Psoas muscle (tissue), 7 donors: ENCODE measurements at regions not wholly inside any gene's neighbourhood (a gene's known extent, or its start where the extent isn't known, plus 50 kb on each side); places are given as distances from the start of the nearest gene placed in this dataset.

Source experiments
- ATAC-seq, 4 donors: fragments of 200-7000 bp; cut with Tn5 transposase; one replicate each; pipeline ENCODE4 v1.9.1; 2020; ENCODE audit warnings: moderate library complexity in 3 of 4, mild to moderate bottlenecking in 2 of 4
- DNase-seq, 2 donors: peaks; one replicate each; pipeline ENCODE4 v3.0.0-alpha.2; 2020
- H3K27ac ChIP-seq: fragments of 200-600 bp; one replicate; pipeline ENCODE4 v1.8.0; 2022
- H3K27me3 ChIP-seq, 3 donors: fragments of 200-600 bp in 1 of 3; one replicate each; pipeline versions ENCODE4 v1.6.1 to v1.8.0; 2013 to 2022; ENCODE audit warnings: low read length in 2 of 3, mild to moderate bottlenecking in 2 of 3, moderate library complexity in 1 of 3; ENCODE audit not compliant: insufficient read depth in 3 of 3
- H3K36me3 ChIP-seq, 2 donors: fragments of 200-600 bp in 1 of 2; one replicate each; pipeline versions ENCODE4 v1.6.1 to v1.8.0; 2013 to 2022; ENCODE audit warnings: low read depth in 1 of 2, mild to moderate bottlenecking in 1 of 2, moderate library complexity in 1 of 2; ENCODE audit not compliant: insufficient read depth in 1 of 2
- H3K4me1 ChIP-seq: fragments of 200-600 bp; one replicate; pipeline ENCODE4 v1.8.0; 2022
- H3K4me3 ChIP-seq: fragments of 200-600 bp; one replicate; pipeline ENCODE4 v1.8.0; 2022; ENCODE audit warnings: mild to moderate bottlenecking
- H3K9me3 ChIP-seq: fragments of 200-600 bp; one replicate; pipeline ENCODE4 v1.8.0; 2022
- WGBS, 3 donors: extraction: QIAGEN DNeasy Blood & Tissue Kit; methylation state at CpG; one replicate each; pipeline versions ENCODE4 v1.1.6 to v1.1.7; 2013; 5-methylcytosine and 5-hydroxymethylcytosine counted together
- intact Hi-C, 2 donors: fragments of 100-400 bp; cut with DNase I; formaldehyde crosslinking; loops; one replicate each; pipeline versions ENCODE4 v1.11.0 to v1.14.2; 2022
- TF ChIP-seq, protein P1 (sequence below): fragments of 200-600 bp; IDR thresholded peaks from one replicate; pipeline ENCODE4 v1.8.0; 2022; ENCODE audit warnings: antibody characterized with exemption
- donor health status: healthy with polysubstance abuse.
- donor health status: DM: no; HTN: no; CAD: no; lungs with moderate emphysema.
- donor health status: Bipolar disorder and iron deficiency.
- donor health status: healthy.
- donor health status: DM: yes; HTN: yes; CAD: no.
- donor health status: DM: no; HTN: no; CAD: no.
- donor health status: DM: yes; HTN: yes; CAD: no.

DNA sequence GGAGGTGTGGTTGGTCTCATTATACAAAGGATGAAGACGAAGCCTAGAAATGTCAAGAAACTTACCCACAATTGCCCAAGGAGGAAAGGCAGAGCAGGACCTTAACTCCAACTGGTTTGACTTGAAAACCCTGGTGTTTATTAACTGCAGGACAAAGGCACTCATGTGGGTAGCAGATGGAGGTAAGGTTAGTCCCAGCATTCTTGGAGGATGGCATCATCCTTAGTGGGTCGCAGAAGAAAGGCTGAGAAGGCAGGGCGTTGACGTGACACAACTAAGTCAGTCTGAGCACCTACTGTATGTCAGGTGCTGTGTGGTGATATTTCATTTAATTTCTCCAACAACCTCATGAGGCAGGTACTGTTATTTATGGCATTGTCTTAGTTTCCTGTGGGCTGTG lies 101.3 kb downstream of the HAPSTR1 start:
- TF ChIP-seq, protein P1, sequence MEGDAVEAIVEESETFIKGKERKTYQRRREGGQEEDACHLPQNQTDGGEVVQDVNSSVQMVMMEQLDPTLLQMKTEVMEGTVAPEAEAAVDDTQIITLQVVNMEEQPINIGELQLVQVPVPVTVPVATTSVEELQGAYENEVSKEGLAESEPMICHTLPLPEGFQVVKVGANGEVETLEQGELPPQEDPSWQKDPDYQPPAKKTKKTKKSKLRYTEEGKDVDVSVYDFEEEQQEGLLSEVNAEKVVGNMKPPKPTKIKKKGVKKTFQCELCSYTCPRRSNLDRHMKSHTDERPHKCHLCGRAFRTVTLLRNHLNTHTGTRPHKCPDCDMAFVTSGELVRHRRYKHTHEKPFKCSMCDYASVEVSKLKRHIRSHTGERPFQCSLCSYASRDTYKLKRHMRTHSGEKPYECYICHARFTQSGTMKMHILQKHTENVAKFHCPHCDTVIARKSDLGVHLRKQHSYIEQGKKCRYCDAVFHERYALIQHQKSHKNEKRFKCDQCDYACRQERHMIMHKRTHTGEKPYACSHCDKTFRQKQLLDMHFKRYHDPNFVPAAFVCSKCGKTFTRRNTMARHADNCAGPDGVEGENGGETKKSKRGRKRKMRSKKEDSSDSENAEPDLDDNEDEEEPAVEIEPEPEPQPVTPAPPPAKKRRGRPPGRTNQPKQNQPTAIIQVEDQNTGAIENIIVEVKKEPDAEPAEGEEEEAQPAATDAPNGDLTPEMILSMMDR: no peak
- ATAC-seq (no peak), DNase-seq (no peak)
- Histone ChIP-seq H3K4me1 (no peaks in the 10 kb centered on the region), H3K27ac (no peak overlapping the region), H3K4me3 (no peak overlapping the region), H3K9me3 (no peaks in the 10 kb centered on the region), H3K36me3 (no peaks in the 10 kb centered on the region), H3K27me3 (no peaks in the 10 kb centered on the region)
- 66 to 81% (median 78%) methylated on average over 4 of the region's 4 CpGs for WGBS, 3 donors
- intact Hi-C loops: no loop called here

DNA sequence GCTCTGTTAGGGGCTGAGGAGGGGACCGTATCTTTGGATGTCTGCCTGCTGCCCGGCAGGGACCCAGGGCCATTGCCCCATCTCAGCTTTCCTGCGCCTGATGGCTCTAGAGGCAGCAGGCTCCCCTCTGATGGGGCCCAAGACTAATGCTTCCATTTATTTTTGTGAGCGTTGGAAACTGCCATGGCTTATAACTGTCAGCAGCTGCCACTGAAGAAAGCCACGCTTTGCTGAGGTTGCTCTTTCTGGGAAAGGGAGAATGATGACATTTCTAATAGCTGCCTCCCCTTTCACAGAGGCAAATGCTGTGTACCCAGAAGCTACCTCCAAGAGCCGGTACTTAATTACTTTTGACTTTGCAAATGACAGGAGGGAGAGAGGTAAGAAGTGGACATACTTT lies 103.8 kb downstream of the HAPSTR1 start:
- DNase-seq (no peak), ATAC-seq (no peak)
- H3K27me3 ChIP-seq: no peaks in the 10 kb centered on the region
- H3K27ac ChIP-seq: no peak overlapping the region
- no peaks in the 10 kb centered on the region for H3K36me3 ChIP-seq
- intact Hi-C loops: no loop called here
- no peak overlapping the region for H3K4me3 ChIP-seq
- 46 to 64% (median 49%) methylated on average over 5 to 6 of the region's 6 CpGs for WGBS, 3 donors
- H3K9me3 ChIP-seq: no peaks in the 10 kb centered on the region
- TF ChIP-seq, protein P1: no peak
- H3K4me1 ChIP-seq: no peaks in the 10 kb centered on the region

DNA sequence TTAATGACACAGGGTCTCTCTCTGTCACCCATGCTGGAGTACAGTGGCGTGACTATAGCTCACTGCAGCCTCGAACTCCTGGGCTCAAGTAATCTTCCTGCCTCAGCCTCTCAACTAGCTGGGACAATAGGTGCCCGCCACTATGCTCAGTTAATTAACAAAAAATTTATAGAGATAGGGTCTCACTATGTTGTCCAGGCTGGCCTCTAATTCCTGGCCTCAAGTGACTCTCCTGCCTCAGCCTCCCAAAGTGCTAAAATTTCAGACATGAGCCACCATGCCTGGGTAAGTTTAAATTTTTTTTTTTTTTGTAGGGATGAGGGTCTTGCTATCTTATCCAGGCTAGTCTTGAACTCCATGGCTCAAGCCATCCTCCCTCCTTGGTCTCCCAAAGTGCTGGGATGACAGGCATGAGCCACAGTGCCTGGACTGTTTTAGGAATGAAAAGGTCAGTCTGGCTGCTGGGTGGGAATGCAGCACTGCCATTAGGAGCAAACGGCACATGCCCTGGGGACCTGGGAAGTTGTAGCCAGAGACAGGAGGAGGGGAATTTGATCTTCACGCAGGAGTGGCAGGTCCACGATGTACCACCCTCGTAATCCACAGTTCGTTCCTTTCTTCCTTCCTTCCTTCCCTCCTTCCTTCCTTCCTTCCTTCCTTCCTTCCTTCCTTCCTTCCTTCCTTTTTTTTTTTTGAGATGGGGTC lies 106.7 kb downstream of the HAPSTR1 start:
- no peak for ATAC-seq
- Histone ChIP-seq H3K27ac (no peak overlapping the region), H3K4me3 (no peak overlapping the region), H3K9me3 (no peaks in the 10 kb centered on the region), H3K36me3 (no peaks in the 10 kb centered on the region), H3K4me1 (no peaks in the 10 kb centered on the region), H3K27me3 (no peaks in the 10 kb centered on the region)
- TF ChIP-seq, protein P1: no peak
- intact Hi-C loops: no loop called here
- 53 to 57% (median 57%) methylated on average over 8 of the region's 8 CpGs for whole genome bisulfite sequencing, 3 donors
- no peak for DNase-seq

DNA sequence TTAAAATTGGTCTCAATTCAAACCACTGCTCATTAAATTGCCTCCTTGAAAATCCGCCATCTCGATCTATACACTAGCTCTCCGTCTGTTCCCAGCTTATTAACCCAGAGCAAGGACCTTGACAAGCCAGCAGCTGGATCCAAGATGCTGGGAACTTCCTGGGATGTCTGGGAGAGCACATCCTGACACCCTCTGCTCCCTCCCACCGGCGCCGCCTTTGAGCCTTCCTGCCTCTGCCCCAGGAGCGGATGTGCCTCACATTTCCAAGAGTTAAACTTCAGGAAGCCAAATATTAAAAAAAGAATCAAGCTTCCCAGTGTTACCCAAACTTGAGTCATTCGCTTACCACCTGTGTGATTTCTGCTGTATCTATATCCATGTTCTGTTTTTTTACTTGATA lies 107.9 kb downstream of the HAPSTR1 start:
- intact Hi-C loops: no loop called here
- Histone ChIP-seq H3K4me3 (no peak overlapping the region), H3K27ac (no peak overlapping the region), H3K9me3 (no peaks in the 10 kb centered on the region), H3K27me3 (no peaks in the 10 kb centered on the region), H3K4me1 (no peaks in the 10 kb centered on the region), H3K36me3 (no peaks in the 10 kb centered on the region)
- WGBS, 3 donors: 36 to 42% (median 41%) methylated on average over 8 of the region's 8 CpGs
- ATAC-seq: no peak
- peak in 1 of 2 donors; percentile 22 for DNase-seq
- TF ChIP-seq, protein P1: no peak

DNA sequence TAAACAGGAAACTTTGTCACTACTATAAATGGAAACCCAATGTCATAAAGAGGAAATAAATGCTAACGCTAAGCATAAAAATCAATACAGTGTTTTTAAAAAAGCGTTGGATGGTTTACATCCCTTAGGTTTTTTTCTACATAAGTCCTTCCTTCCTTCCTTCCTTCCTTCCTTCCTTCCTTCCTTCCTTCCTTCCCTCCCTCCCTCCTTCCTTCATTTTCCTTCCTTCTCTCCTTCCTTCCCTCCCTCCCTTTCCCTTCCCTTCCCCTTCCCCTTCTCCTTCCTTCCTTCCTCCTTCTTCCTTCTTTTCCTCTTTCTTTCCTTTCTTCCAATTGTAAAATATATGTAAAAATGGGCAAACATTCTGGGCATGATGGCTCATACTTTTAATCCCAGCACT lies 108.3 kb downstream of the HAPSTR1 start:
- ATAC-seq: no peak
- 73 to 78% (median 74%) methylated on average over 2 of the region's 2 CpGs for WGBS, 3 donors

More for the DNA sequence above, 108.3 kb downstream of the HAPSTR1 start:
- no peaks in the 10 kb centered on the region for H3K27me3 ChIP-seq
- H3K4me1 ChIP-seq: no peaks in the 10 kb centered on the region
- DNase-seq: no peak
- no peaks in the 10 kb centered on the region for H3K36me3 ChIP-seq
- intact Hi-C loops: no loop called here
- no peaks in the 10 kb centered on the region for H3K9me3 ChIP-seq
- H3K4me3 ChIP-seq: no peak overlapping the region
- no peak overlapping the region for H3K27ac ChIP-seq
- TF ChIP-seq, protein P1: no peak
